Stimulated activated naive CD4-positive, alpha-beta T cell treated with Interleukin-2 at 50 U/mL for 16 hours (primary cell): ENCODE measurements at regions not wholly inside any gene's neighbourhood (a gene's known extent, or its start where the extent isn't known, plus 50 kb on each side); places are given as distances from the start of the nearest gene placed in this dataset.

Source experiments
- DNase-seq: peaks from one replicate; lab custom pipeline; 2025; lab: John Stamatoyannopoulos, UW

GRCh38 chr18:29547626-29548025, 1370.7 kb upstream of the CDH2 start:
- no peak for DNase-seq

- no peak for DNase-seq
These were observed 1363.6 kb upstream of the CDH2 start for GRCh38 chr18:29540548-29540947.

DNA sequence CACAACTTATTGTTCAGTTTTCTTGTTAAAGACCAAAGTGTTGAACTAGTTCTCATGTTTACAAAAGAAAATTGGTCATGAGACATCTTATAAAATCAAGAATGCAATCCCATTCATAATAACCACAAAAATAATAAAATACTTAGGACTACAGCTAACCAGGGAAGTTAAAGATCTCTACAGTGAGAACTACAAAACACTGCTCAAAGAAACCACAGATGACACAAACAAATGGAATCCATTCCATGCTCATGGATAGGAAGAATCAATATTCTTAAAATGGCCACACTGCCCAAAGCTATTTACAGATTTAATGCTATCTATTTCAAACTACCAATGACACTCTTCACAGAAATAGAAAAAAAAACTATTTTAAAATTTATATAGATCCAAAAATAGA, 1354.8 kb upstream of the CDH2 start:
- DNase-seq, result no peak

DNA sequence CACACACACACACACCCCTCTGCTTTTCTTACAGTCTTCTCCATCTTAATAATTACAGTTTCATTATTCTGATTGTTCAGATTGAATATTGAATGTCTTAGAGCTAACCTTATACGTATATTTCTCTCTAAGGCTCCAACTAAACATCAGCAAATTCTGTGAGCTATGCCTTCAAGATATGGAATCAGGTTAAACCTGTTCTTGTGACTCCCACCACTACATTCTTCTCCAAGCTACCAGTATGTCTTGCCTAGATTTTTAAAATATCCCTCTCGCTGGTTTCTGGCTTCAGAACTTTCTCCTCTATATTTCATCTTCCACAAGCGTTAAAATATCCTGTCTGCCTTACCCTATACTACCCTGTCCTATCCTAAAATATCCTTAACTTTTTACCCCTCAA, 1346.4 kb upstream of the CDH2 start:
- no peak for DNase-seq

DNA sequence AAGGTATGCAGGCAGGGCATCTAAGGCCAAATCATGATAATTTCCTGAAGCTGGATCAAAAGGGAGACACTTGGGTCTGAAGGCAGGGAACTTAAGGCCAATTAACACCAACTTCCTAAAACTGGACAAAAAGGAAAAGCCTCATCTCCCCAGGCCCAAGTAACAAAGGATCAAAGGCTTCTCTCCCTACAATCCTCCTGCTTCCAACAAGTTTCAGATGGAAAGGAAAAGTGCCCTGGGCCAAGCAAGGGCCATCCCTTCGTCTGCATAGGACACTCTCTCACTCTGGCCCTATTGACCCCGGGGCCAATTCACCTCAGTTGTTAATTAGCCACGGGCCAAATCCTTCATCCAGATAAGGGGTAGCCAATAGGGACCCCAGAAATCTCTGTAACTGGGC, 1335.8 kb upstream of the CDH2 start:
- no peak for DNase-seq

DNA sequence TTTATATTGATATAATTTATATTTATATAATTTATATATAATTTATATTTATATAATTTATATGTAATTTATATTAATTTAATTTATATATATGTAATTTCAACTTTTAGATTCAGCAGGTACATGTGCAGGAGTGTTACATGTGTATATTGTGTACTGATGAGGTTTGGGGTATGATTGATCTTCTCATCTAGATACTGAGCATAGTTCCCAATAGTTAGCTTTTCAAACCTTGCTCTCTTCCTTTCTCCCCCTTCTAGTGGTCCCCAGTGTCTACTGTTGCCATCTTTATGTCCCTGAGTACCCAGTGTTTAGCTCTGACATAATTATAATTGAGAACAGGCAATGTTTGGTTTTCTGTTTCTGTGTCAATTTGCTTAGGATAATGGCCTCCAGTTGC, 1335.3 kb upstream of the CDH2 start:
- DNase-seq, result no peak

- DNase-seq, result no peak
These were observed 1325.0 kb upstream of the CDH2 start for GRCh38 chr18:29501952-29502351.

DNA sequence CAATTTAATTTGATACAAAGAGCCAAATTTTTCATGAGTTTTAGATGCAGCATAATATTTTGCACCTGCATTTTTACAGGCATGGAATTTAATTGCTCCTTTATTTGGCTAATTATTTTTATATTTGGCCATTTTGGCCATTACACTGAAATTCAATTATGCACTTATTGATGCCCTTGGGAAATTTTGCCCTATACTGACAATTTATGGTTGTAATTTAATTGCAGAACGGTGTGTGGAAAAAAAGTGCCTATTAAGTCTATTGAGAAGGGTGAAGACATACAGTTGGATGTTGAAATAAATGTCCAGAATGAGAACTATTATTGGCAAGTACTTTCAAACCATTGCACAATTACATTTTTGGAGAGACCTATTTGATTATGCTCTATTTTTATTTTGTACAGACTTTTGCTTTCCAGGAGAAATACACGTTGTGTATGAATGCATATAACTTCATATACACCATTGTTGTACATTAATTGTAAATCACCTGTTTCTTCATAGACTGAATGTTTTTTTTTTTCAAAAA, 1319.3 kb upstream of the CDH2 start:
- no peak for DNase-seq

DNA sequence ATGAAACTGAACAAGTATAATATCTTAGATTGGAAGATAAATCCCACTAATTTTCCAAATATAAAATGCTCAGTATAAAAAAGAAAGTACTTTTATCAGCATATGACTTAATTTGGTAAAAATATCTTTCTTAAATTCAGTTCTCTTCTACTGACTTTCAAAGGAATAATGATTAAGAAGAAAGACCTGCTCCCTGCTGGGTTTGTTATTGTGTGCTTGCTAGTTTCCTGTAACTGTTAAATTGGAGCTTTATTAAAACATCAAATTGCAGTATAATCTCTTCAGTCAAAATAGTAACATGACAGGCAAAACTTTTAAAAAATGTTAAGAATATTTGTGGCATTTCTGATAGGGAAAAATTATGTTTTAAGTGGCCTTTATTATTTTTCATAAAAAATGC, 1317.4 kb upstream of the CDH2 start:
- no peak for DNase-seq

GRCh38 chr18:29491907-29492306, 1315.0 kb upstream of the CDH2 start:
- no peak for DNase-seq

DNA sequence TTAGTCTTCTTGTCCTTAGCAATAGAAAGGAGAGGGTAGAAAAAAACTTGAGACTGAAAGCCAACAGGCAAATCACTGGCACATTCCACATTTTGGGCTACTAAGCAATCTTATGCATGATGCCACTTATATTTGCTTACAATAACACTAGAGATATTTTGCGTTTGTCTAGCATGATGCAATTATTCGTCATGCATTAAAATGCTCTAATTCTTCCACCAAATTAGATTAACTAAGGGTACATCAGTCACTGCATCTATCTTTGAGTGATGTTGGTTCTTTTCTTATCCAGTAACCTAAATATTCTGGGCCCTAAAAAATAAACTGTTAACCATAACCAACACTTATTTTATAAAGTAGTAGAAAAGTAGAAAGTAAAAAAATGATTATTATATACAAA, 1311.7 kb upstream of the CDH2 start:
- no peak for DNase-seq

DNA sequence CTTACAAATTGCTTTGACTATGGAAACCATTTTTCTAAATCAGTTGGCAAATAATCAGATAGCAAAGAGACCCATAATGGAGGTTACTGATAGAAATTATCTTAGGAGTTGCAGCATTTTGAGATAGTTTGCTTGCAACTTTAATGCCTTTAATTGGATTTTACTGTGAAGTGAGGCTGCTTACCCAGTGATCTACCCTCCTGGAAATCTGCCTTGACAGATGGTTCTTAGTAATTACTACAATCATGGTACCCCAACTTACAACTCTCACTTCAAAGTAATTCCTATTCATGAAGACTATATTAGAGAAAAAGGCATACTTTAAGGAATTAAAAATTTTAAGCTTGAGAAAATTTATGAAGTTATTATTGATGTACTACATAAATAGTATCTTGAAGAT, 1288.6 kb upstream of the CDH2 start:
- no peak for DNase-seq

DNA sequence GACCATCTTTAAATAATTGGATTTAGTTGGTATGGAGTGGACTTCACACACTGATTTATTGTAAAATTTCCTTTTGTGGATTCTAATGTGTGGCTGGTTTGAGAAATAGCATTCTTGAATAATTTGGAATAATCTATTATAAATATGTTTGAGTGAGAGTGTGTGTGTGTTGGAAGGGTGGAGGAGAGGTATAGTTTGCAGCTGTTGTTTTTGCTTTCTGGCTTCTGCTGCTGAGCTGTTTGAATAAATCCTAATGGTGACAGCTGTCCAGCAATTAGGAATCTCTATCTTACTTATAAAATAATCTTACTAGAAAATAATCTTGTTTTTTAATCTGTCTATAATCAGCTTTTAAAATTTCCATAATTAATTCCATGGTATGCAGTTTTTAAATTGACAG, 1283.0 kb upstream of the CDH2 start:
- DNase-seq, result no peak

DNA sequence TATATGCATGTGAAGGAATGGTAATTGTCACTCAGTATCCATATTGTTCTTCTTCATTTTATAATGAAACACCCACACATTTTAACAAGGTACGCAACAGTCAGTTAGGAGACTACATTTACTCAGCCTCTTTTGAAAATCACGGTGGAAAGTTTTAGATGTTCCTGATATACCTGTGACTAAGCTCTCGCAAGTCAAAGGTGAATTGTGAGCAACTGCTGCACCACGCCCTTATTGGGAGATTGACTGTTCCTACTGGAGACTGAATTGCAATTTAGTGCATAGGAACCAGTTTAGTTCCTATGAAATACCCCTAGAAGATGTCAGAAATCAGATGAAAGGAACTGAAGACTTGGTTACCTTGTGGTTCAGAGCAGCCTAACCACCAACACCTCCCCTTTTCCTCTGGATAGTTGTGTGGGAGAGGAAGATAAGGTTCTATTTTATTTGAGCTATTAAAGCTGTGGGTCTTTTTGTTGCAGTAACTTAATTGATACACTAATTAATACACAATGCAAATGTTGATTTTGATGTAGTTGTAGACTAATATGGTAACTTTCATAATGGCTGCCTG, 1280.5 kb upstream of the CDH2 start:
- DNase-seq, result no peak

DNA sequence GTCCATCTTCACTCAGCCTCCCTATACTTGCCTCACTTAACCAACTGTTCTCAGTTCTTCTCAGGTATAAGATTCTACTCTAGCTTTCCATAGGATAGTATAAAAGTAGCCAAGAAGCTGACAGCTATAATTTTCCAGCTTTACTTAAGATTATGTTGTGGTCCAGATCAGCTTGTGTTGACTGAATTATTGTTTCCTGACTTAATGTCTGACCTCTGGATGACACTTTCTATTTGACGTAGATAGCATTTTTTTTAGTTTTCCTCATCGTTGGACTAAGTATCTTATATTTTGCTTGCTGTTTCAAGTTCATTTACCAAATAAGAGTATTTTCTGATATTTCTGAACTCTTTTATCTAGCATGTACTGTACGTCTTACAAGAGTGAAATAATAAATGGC, 1272.5 kb upstream of the CDH2 start:
- DNase-seq, result no peak

GRCh38 chr18:29439398-29439797, 1262.5 kb upstream of the CDH2 start:
- DNase-seq, result no peak

DNA sequence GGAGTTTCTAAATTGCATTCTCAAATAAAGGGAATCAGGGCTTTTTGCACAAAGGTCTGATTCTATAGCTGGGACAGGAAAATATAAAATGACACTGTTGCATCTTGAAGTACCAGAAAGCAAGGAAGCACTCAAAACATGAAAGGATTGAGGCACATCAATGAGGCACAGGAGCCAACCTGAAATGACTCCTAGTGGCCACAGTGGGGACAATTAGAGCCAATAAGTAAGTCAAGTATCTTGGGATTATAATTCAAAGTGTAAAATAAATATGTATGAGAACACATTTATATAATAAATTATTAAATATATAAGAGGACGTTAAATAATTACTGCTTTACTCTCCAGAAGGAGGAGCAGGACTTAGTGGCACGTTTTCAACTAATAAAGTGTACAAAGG, 1259.5 kb upstream of the CDH2 start:
- DNase-seq, result no peak

DNA sequence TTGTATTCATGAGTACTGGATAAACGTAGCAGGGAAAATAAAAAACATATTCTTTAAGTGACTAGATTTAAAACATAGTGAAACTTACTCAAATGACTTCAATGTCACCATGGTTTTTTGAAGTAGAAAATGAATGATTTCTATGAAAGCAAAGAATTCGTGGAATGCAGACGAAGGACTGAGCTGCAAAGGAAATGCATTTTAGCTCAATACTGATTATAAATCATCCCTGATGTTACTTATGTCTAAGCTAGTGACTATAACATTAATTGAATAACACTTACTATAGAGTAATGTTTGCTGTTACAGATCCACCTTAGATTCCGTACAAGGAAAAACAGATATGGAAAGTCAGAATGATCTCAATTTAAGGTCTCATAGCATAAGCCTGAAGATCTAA, 1257.7 kb upstream of the CDH2 start:
- DNase-seq, result no peak

GRCh38 chr18:29430416-29430815, 1253.5 kb upstream of the CDH2 start:
- no peak for DNase-seq

- no peak for DNase-seq
These were observed 1241.2 kb upstream of the CDH2 start for GRCh38 chr18:29418136-29418535.

DNA sequence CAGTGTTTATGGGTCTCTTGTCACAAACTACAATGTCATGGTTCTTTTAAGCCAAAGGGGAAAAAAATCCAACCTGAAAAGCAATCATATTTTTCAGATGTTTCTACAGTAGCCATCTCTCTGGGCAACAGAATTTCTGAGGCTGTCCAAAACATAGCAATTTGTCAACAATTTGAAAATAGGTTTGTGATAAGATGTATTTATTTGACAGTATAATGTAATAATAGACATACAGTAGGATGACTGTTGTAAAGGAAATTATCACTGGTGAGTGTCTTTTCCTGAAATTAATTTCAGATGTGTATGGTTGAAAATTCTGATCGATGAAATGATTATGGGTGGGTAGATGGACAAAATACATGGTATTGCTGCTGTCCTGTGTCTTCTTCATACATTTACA, 1230.1 kb upstream of the CDH2 start:
- no peak for DNase-seq

DNA sequence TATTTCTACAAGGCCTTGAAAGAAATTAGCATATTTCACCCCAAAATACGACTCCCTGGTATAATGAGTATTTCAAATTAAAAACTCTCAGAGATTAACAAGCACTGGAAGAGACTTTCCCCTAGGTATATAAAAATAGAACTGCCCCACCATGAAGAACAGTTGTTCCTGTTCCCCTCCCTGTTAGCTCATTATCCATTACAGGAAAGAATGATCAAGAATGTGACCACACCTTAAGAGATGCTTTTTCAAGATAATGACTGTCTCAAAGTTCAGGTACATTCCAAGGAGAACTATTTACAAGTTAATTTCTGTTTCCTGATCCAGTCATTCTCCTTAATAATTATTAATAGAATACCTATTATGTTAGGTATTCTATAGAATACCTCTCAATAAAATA, 1220.6 kb upstream of the CDH2 start:
- DNase-seq, result no peak

DNA sequence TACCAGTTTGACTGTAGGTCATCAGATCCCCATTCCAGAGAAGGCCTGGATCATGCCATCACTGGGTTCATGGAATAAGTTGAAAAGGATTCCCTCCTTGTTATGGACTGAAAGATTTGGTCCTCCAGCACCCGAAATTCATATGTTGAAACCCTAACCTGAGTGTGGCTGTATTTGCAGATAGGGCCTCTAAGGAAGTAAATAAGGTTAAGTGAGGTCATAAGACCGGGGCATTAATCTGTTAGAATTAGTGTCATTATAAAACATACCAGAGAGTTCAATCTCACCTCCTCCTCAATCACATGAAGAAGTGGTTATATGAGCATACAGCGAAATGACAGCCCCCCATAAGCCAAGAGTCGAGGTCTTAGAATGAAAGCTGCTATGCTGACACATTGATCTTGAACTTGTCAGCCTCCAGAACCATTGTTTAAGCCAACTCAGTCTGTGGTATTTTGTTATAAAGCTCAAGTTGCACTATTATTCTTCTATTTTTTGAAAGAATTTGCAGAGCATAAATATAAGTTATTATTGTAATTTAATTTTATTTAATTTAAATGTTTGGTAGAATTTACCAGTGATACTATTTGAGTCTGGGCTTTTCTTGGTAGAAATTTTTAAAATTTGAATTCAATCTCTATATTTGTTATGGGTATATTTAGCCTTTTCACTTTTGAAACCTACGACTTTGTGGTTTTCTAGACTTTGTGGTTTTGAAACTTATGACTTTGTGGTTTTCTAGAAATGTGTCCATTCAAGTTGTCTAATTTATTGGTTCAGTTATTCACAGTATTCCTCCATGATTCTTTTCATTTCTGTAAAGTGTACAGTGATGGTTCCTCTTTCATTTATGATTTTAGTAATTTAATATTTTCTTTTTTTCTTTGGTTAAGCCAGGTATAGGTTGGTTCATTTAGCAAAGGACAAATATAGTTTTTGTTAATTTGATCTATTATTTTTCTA, 1206.7 kb upstream of the CDH2 start:
- DNase-seq, result no peak
